Pancreas (tissue), 10 donors: ENCODE measurements at regions not wholly inside any gene's neighbourhood (a gene's known extent, or its start where the extent isn't known, plus 50 kb on each side); places are given as distances from the start of the nearest gene placed in this dataset.

Source experiments
- ATAC-seq, 4 donors: fragments of 200-7000 bp; cut with Tn5 transposase; one replicate each; pipeline versions ENCODE4 v1.8.0 to v1.9.1; 2020; ENCODE audit warnings: mild to moderate bottlenecking in 4 of 4, moderate library complexity in 4 of 4
- DNase-seq, 6 donors: peaks; one replicate each; pipeline ENCODE4 v3.0.0-alpha.2; 2020
- FAIRE-seq: peaks from 2 replicates; lab custom pipeline; 2012; peaks lifted over from hg19 to GRCh38; lab: Jason Lieb, UNC
- H3K27ac ChIP-seq, 4 donors: fragments of 200-600 bp; sonication (generic); 1 replicate in 3 of 4; 2 replicates in 1 of 4; pipeline versions ENCODE4 v1.5.0 to v1.8.0; 2020
- H3K27me3 ChIP-seq, 4 donors: fragments of 200-600 bp; one replicate each; pipeline ENCODE4 v1.8.0; 2021
- H3K36me3 ChIP-seq, 3 donors: fragments of 200-600 bp; sonication (generic) in 1 of 3; one replicate each; pipeline versions ENCODE4 v1.5.0 to v1.8.0; 2020 to 2021
- H3K4me1 ChIP-seq, 3 donors: fragments of 200-600 bp; one replicate each; pipeline ENCODE4 v1.8.0; 2021
- H3K4me3 ChIP-seq, 4 donors: fragments of 200-600 bp; sonication (generic) in 2 of 4; one replicate each; pipeline versions ENCODE4 v1.5.0 to v1.8.0; 2020 to 2021
- H3K9me3 ChIP-seq, 4 donors: fragments of 200-600 bp; one replicate each; pipeline ENCODE4 v1.8.0; 2021
- CTCF ChIP-seq, 4 donors: fragments of 200-600 bp; sonication (generic) in 3 of 4; IDR thresholded peaks; one replicate each; pipeline versions ENCODE4 v1.5.0 to v1.8.0; 2021; ENCODE audit warnings: antibody characterized with exemption in 4 of 4
- WGBS, 2 donors: extraction: QIAGEN DNeasy Blood & Tissue Kit; methylation state at CpG; one replicate each; pipeline ENCODE4 v1.1.7; 2013; 5-methylcytosine and 5-hydroxymethylcytosine counted together
- intact Hi-C, 3 donors: fragments of 100-400 bp; cut with DNase I; formaldehyde crosslinking; loops; one replicate each; pipeline versions ENCODE4 v1.11.1 to v1.14.2; 2022
- donor health status: healthy with polysubstance abuse.
- donor health status: DM: no; HTN: no; CAD: no; lungs with moderate emphysema.
- donor health status: DM: no; HTN: no; CAD: no.
- donor health status: control.
- donor health status: control.
- donor health status: Bipolar disorder and iron deficiency.
- donor health status: DM: yes; HTN: yes; CAD: no.
- donor health status: DM: no; HTN: no; CAD: no.
- donor health status: DM: no; HTN: no; CAD: no.
- donor health status: DM: yes; HTN: yes; CAD: no.

GRCh38 chr12:65703176-65703575 is 121.1 kb upstream of the HMGA2 start:
- DNase-seq (no peak), FAIRE-seq (no peak), ATAC-seq (no peak)
- WGBS, 2 donors, result 85 to 91% methylated on average over 5 of the region's 5 CpGs
- TF ChIP-seq CTCF (IDR thresholded peaks at IDR 0.05), result no peak
- no peaks in the 10 kb centered on the region for H3K36me3 ChIP-seq
- no peaks in the 10 kb centered on the region for H3K9me3 ChIP-seq
- peaks cover 0 to 2% (median 0%) of the 10 kb centered on the region in 4 donors for H3K27me3 ChIP-seq
- no peak overlapping the region for H3K4me3 ChIP-seq
- intact Hi-C loops, result no loop called here
- H3K27ac ChIP-seq, result no peak overlapping the region
- no peaks in the 10 kb centered on the region for H3K4me1 ChIP-seq

DNA sequence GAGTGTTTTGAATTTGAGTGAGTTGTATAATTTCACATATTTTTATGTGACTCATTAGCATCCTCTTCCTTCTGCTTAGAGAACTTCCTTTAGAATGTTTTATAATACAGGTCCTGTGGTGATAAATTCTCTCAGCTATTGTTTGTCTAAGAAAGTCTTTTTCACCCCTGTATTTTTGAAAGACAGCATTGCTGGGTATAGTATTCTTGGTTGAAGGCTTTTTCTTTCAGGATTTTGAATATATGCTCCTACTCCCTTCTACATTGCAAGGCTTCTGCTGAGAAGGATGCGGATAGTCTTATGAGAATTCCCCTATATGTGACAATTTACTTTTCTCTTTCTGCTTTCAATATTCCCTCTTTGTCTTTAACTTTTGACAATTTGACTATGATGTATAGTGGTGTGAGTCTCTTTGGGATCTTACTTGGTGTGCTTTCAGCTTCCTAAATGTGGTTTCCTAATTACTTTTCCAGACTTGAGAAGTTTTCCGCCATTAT is 118.9 kb upstream of the HMGA2 start:
- no peak for DNase-seq
- no peak for FAIRE-seq
- Histone ChIP-seq H3K9me3 (no peaks in the 10 kb centered on the region), H3K36me3 (no peaks in the 10 kb centered on the region), H3K27ac (no peak overlapping the region), H3K4me1 (no peaks in the 10 kb centered on the region), H3K4me3 (no peak overlapping the region), H3K27me3 (peaks cover 0 to 2% (median 0%) of the 10 kb centered on the region in 4 donors)
- no peak for TF ChIP-seq CTCF (IDR thresholded peaks at IDR 0.05)
- no peak for ATAC-seq
- WGBS, 2 donors, result 93 to 95% methylated on average over 2 of the region's 2 CpGs
- intact Hi-C loops, result no loop called here

DNA sequence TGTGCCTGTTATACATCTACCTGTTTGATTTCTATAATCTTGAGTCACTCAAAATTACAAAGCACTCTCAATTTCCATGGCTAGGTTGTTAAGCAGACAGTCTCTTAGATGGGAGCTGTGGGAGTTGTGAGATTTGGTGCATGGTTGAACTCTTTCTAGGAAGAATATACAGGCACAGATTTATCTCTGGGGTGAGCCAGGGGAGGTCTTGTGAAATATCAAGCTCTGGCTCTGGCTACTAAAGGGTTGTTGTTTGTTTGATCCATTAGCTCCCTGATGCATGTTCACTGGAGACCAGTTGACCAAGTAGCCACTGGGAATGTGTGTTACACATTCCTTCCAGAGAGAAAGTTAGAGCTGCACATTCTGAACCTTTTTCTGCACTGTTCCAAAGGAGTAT is 117.2 kb upstream of the HMGA2 start:
- Histone ChIP-seq H3K36me3 (no peaks in the 10 kb centered on the region), H3K4me1 (no peaks in the 10 kb centered on the region), H3K9me3 (no peaks in the 10 kb centered on the region), H3K27ac (no peak overlapping the region), H3K27me3 (no peaks in the 10 kb centered on the region), H3K4me3 (no peak overlapping the region)
- no peak for ATAC-seq
- TF ChIP-seq CTCF (IDR thresholded peaks at IDR 0.05), result no peak
- FAIRE-seq, result no peak
- intact Hi-C loops, result no loop called here
- no peak for DNase-seq

GRCh38 chr12:65712260-65713004 is 111.9 kb upstream of the HMGA2 start:
- intact Hi-C loops, result no loop called here
- Histone ChIP-seq H3K4me1 (no peaks in the 10 kb centered on the region), H3K36me3 (no peaks in the 10 kb centered on the region), H3K9me3 (no peaks in the 10 kb centered on the region), H3K27ac (no peak overlapping the region), H3K4me3 (no peak overlapping the region), H3K27me3 (no peaks in the 10 kb centered on the region)
- no peak for ATAC-seq
- DNase-seq, result no peak
- WGBS, 2 donors, result 74 to 87% methylated on average over 5 of the region's 5 CpGs
- TF ChIP-seq CTCF (IDR thresholded peaks at IDR 0.05), result no peak
- FAIRE-seq, result no peak

- H3K4me3 ChIP-seq, result no peak overlapping the region
- intact Hi-C loops, result no loop called here
- TF ChIP-seq CTCF (IDR thresholded peaks at IDR 0.05), result no peak
- no peak for DNase-seq
- H3K9me3 ChIP-seq, result no peaks in the 10 kb centered on the region
- no peaks in the 10 kb centered on the region for H3K36me3 ChIP-seq
- H3K27ac ChIP-seq, result no peak overlapping the region
- WGBS, 2 donors, result 63 to 74% methylated on average over 5 of the region's 5 CpGs
- ATAC-seq, result no peak
- no peaks in the 10 kb centered on the region for H3K27me3 ChIP-seq
- FAIRE-seq, result no peak
- H3K4me1 ChIP-seq, result no peaks in the 10 kb centered on the region
Observed at GRCh38 chr12:65715961-65716360, 108.3 kb upstream of the HMGA2 start.
